ENCODE measurements at regions not wholly inside any gene's neighbourhood (a gene's known extent, or its start where the extent isn't known, plus 50 kb on each side); places are given as distances from the start of the nearest gene placed in this dataset.

GRCh38 chr3:4899710-4900109 is 79.5 kb upstream of the BHLHE40 start:
- ChIA-PET POLR2A (no interaction called here), CTCF (no interaction called here)
- no peak overlapping the region for H3K27ac ChIP-seq (ENCODE audit: low read depth in 2 of 2, low read length in 1 of 2)
- H4K20me1 ChIP-seq (ENCODE audit: insufficient read depth): no peaks in the 10 kb centered on the region
- H3K4me3 ChIP-seq (ENCODE audit: low read depth in 2 of 2, low read length in 1 of 2): no peak overlapping the region
- H2AFZ ChIP-seq (ENCODE audit: low read depth): no peak overlapping the region
- no peaks in the 10 kb centered on the region for H3K27me3 ChIP-seq (ENCODE audit: insufficient read depth)
- H3F3A ChIP-seq (replicated peaks; ENCODE audit: insufficient read depth): peaks cover 5% of the 10 kb centered on the region
- H3K4me2 ChIP-seq: no peak overlapping the region
- peaks cover 0 to 8% of the 10 kb centered on the region in 2 experiments; a peak in 1 of 4 replicates for H3K4me1 ChIP-seq (ENCODE audit: control insufficient read depth in 1 of 2, insufficient read depth in 2 of 2, low read depth in 1 of 2, low read length in 1 of 2)
- no peaks in the 10 kb centered on the region for H3K79me2 ChIP-seq (ENCODE audit: insufficient read depth)
- 89% methylated on average over 6 of the region's 6 CpGs for WGBS (ENCODE audit: low lambda C conversion rate)
- H3K9me2 ChIP-seq: no peaks in the 10 kb centered on the region
- no peaks in the 10 kb centered on the region for H3K36me3 ChIP-seq (replicated peaks in 1 of 2; ENCODE audit: control insufficient read depth in 1 of 2, insufficient read depth in 2 of 2, low read length in 1 of 2)
- no peak for DNase-seq
- no peak overlapping the region for H3K9ac ChIP-seq
- TF ChIP-seq YY1 (IDR thresholded peaks at IDR 0.05; ENCODE audit: low read depth) (no peak), FOSL2 (IDR thresholded peaks at IDR 0.05; ENCODE audit: borderline replicate concordance, low read depth) (no peak), USF1 (IDR thresholded peaks at IDR 0.05; ENCODE audit: borderline replicate concordance, low read depth) (no peak), GATA2 (CRISPR knock-in tag; IDR thresholded peaks at IDR 0.05) (no peak), CTCF (IDR thresholded peaks at IDR 0.05) (no peak)
- no peaks in the 10 kb centered on the region for H3K9me3 ChIP-seq

- Histone ChIP-seq H3K27me3 (ENCODE audit: insufficient read depth) (no peaks in the 10 kb centered on the region), H2AFZ (ENCODE audit: low read depth) (no peak overlapping the region), H3K79me2 (ENCODE audit: insufficient read depth) (no peaks in the 10 kb centered on the region), H3K9me2 (no peaks in the 10 kb centered on the region), H3K4me1 (ENCODE audit: control insufficient read depth in 1 of 2, insufficient read depth in 2 of 2, low read depth in 1 of 2, low read length in 1 of 2) (peaks cover 0 to 8% of the 10 kb centered on the region in 2 experiments; a peak in 1 of 4 replicates), H3K27ac (ENCODE audit: low read depth in 2 of 2, low read length in 1 of 2) (no peak overlapping the region), H3K36me3 (replicated peaks in 1 of 2; ENCODE audit: control insufficient read depth in 1 of 2, insufficient read depth in 2 of 2, low read length in 1 of 2) (no peaks in the 10 kb centered on the region), H3K9me3 (no peaks in the 10 kb centered on the region), H4K20me1 (ENCODE audit: insufficient read depth) (no peaks in the 10 kb centered on the region), H3K9ac (no peak overlapping the region), H3F3A (replicated peaks; ENCODE audit: insufficient read depth) (peaks cover 5% of the 10 kb centered on the region), H3K4me2 (no peak overlapping the region), H3K4me3 (ENCODE audit: low read depth in 2 of 2, low read length in 1 of 2) (no peak overlapping the region)
- CTCF ChIA-PET: no interaction called here
- POLR2A ChIA-PET: no interaction called here
- no peak for DNase-seq
- TF ChIP-seq USF1 (IDR thresholded peaks at IDR 0.05; ENCODE audit: borderline replicate concordance, low read depth): no peak
- no peak for TF ChIP-seq MXI1 (IDR thresholded peaks at IDR 0.05; ENCODE audit: low read depth, low read length)
- TF ChIP-seq FOXM1 (IDR thresholded peaks at IDR 0.05; ENCODE audit: low read depth): no peak
- TF ChIP-seq ZBTB33 (IDR thresholded peaks at IDR 0.05; ENCODE audit: borderline replicate concordance, low read depth): no peak
- TF ChIP-seq TEAD4 (IDR thresholded peaks at IDR 0.05; ENCODE audit: borderline replicate concordance, insufficient read depth): no peak
- no peak for TF ChIP-seq MAX (IDR thresholded peaks at IDR 0.05; ENCODE audit: low read depth)
- no peak for TF ChIP-seq TCF12 (IDR thresholded peaks at IDR 0.05)
- no peak for TF ChIP-seq NRF1 (IDR thresholded peaks at IDR 0.05; ENCODE audit: low read depth, low read length)
- TF ChIP-seq GATA2 (CRISPR knock-in tag; IDR thresholded peaks at IDR 0.05): no peak
- no peak for TF ChIP-seq GABPA (IDR thresholded peaks at IDR 0.05; ENCODE audit: low read depth)
- TF ChIP-seq FOXJ3 (CRISPR knock-in tag; IDR thresholded peaks at IDR 0.05): no peak
- 99% methylated on average over 4 of the region's 4 CpGs for WGBS (ENCODE audit: low lambda C conversion rate)
Measured at GRCh38 chr3:4900298-4900697, 78.9 kb upstream of the BHLHE40 start.
